ENCODE measurements at regions not wholly inside any gene's neighbourhood (a gene's known extent, or its start where the extent isn't known, plus 50 kb on each side); places are given as distances from the start of the nearest gene placed in this dataset.

- TF ChIP-seq CTCF (IDR thresholded peaks at IDR 0.05; ENCODE audit: low read depth, low read length, poor library complexity, severe bottlenecking) (no peak), EZH2phosphoT487 (IDR thresholded peaks at IDR 0.05; ENCODE audit: borderline replicate concordance, low read length) (no peak)
Observed at GRCh38 chr1:29969576-29969975, 733.3 kb downstream of the PTPRU start.

GRCh38 chr1:29967261-29967660 lies 730.9 kb downstream of the PTPRU start:
- no peaks in the 10 kb centered on the region for H3K36me3 ChIP-seq (ENCODE audit: control insufficient read depth, low read length)
- no peaks in the 10 kb centered on the region for H3K9me2 ChIP-seq (replicated peaks; ENCODE audit: control insufficient read depth, low read length)
- no peaks in the 10 kb centered on the region for H4K20me1 ChIP-seq (ENCODE audit: control insufficient read depth, insufficient read depth, low read depth, low read length)
- no peak overlapping the region for H3K4me2 ChIP-seq (ENCODE audit: low read length)
- H3F3A ChIP-seq (ENCODE audit: control insufficient read depth, insufficient read depth), result no peaks in the 10 kb centered on the region
- no peaks in the 10 kb centered on the region for H3K27me3 ChIP-seq (ENCODE audit: control insufficient read depth, low read length)
- TF ChIP-seq EZH2phosphoT487 (IDR thresholded peaks at IDR 0.05; ENCODE audit: borderline replicate concordance, low read length), result no peak
- no peak for TF ChIP-seq CTCF (IDR thresholded peaks at IDR 0.05; ENCODE audit: low read depth, low read length, poor library complexity, severe bottlenecking)
- no peak overlapping the region for H3K27ac ChIP-seq (ENCODE audit: low read depth, low read length)
- no peak overlapping the region for H3K4me3 ChIP-seq (ENCODE audit: low read length)
- no peaks in the 10 kb centered on the region for H3K9me3 ChIP-seq (ENCODE audit: control insufficient read depth, insufficient read depth, low read length)
- H3K4me1 ChIP-seq (ENCODE audit: control insufficient read depth, low read length), result no peaks in the 10 kb centered on the region
- no peaks in the 10 kb centered on the region for H3K79me2 ChIP-seq (ENCODE audit: control insufficient read depth, low read length)

More at GRCh38 chr1:29969576-29969975, 733.3 kb downstream of the PTPRU start:
- no peak overlapping the region for H3K4me3 ChIP-seq (ENCODE audit: low read length)
- H3K4me1 ChIP-seq (ENCODE audit: control insufficient read depth, low read length), result no peaks in the 10 kb centered on the region
- no peaks in the 10 kb centered on the region for H3K9me2 ChIP-seq (replicated peaks; ENCODE audit: control insufficient read depth, low read length)
- no peaks in the 10 kb centered on the region for H3K9me3 ChIP-seq (ENCODE audit: control insufficient read depth, insufficient read depth, low read length)
- H3K27ac ChIP-seq (ENCODE audit: low read depth, low read length), result no peak overlapping the region
- H3K27me3 ChIP-seq (ENCODE audit: control insufficient read depth, low read length), result no peaks in the 10 kb centered on the region
- H4K20me1 ChIP-seq (ENCODE audit: control insufficient read depth, insufficient read depth, low read depth, low read length), result no peaks in the 10 kb centered on the region
- no peaks in the 10 kb centered on the region for H3K79me2 ChIP-seq (ENCODE audit: control insufficient read depth, low read length)
- H3F3A ChIP-seq (ENCODE audit: control insufficient read depth, insufficient read depth), result no peaks in the 10 kb centered on the region
- no peaks in the 10 kb centered on the region for H3K36me3 ChIP-seq (ENCODE audit: control insufficient read depth, low read length)
- H3K4me2 ChIP-seq (ENCODE audit: low read length), result no peak overlapping the region

DNA sequence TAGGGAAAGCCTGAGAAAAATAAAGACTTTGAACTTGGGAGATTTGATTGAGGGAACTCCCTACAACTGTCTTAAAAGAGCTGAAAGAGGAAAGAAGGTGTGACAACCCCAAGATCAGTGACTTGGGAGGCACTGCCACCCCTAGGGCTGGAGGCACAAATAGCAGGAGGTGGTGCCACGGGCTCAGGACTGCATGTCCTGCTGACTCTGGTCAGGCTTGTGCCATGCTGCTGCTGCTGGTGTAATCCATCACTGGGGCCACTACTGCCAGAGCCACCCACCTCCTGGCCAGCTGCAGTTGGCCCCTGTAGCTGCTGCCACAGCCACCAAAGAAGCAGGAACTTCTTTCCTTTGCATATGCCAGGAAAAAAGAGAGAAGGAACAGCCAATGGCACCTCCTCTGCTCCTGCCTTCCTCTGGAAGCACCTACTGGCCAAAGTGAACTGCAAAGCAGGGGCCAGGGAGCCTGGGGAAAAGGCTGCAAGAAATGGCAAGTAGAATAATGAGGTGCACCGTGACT lies 730.3 kb downstream of the PTPRU start:
- Histone ChIP-seq H4K20me1 (ENCODE audit: control insufficient read depth, insufficient read depth, low read depth, low read length) (no peaks in the 10 kb centered on the region), H3K4me2 (ENCODE audit: low read length) (no peak overlapping the region), H3K27me3 (ENCODE audit: control insufficient read depth, low read length) (no peaks in the 10 kb centered on the region), H3K27ac (ENCODE audit: low read depth, low read length) (no peak overlapping the region), H3K9me2 (replicated peaks; ENCODE audit: control insufficient read depth, low read length) (no peaks in the 10 kb centered on the region), H3F3A (ENCODE audit: control insufficient read depth, insufficient read depth) (no peaks in the 10 kb centered on the region), H3K36me3 (ENCODE audit: control insufficient read depth, low read length) (no peaks in the 10 kb centered on the region), H3K9me3 (ENCODE audit: control insufficient read depth, insufficient read depth, low read length) (no peaks in the 10 kb centered on the region), H3K4me3 (ENCODE audit: low read length) (no peak overlapping the region), H3K79me2 (ENCODE audit: control insufficient read depth, low read length) (no peaks in the 10 kb centered on the region), H3K4me1 (ENCODE audit: control insufficient read depth, low read length) (no peaks in the 10 kb centered on the region)
- no peak for TF ChIP-seq EZH2phosphoT487 (IDR thresholded peaks at IDR 0.05; ENCODE audit: borderline replicate concordance, low read length)
- no peak for TF ChIP-seq CTCF (IDR thresholded peaks at IDR 0.05; ENCODE audit: low read depth, low read length, poor library complexity, severe bottlenecking)
